ENCODE measurements at regions not wholly inside any gene's neighbourhood (a gene's known extent, or its start where the extent isn't known, plus 50 kb on each side); places are given as distances from the start of the nearest gene placed in this dataset.

- Histone ChIP-seq H3K36me3 (no peaks in the 10 kb centered on the region), H3K9me3 (no peaks in the 10 kb centered on the region), H3K27me3 (replicated peaks; ENCODE audit: insufficient read depth) (no peaks in the 10 kb centered on the region), H3K4me3 (no peak overlapping the region), H3K4me1 (replicated peaks) (no peaks in the 10 kb centered on the region), H3K27ac (no peak overlapping the region)
- DNase-seq (ENCODE audit: low spot score), result no peak
- intact Hi-C loops (cut with DNase I), result no loop called here
- 72% methylated on average over 2 of the region's 2 CpGs for WGBS
- no peak for TF ChIP-seq CTCF (IDR thresholded peaks at IDR 0.05)
- no peak for TF ChIP-seq POLR2AphosphoS5 (IDR thresholded peaks at IDR 0.05)
- TF ChIP-seq POLR2A (IDR thresholded peaks at IDR 0.05), result no peak
Measured at GRCh38 chr2:103028181-103028580, 266.4 kb downstream of the TMEM182 start.
